ENCODE measurements at regions not wholly inside any gene's neighbourhood (a gene's known extent, or its start where the extent isn't known, plus 50 kb on each side); places are given as distances from the start of the nearest gene placed in this dataset.

DNA sequence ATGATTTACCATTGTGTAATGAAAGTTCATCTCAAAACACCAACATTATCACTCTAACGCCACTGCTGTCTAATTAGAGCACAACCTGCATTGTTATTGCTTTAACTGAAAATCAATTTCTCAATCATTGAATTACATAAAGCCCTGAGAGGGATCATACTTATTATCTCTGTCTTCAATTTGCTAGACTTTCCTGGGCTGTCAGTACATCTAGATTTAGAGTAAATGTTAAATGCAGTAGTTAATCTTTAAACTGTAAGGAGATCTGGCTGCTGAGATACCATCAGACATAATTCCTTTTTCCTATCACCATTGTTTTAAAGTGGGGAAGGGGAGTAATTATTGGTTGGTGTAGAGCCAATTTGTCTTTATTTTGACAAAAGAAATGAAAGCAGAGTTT is 1995.1 kb downstream of the MRPL39 start:
- Histone ChIP-seq H3K27me3 (ENCODE audit: control insufficient read depth in 2 of 2, insufficient read depth in 2 of 2, low read length in 2 of 2) (no peaks in the 10 kb centered on the region), H3K9me3 (replicated peaks; ENCODE audit: control insufficient read depth, insufficient read depth, low read length) (no peaks in the 10 kb centered on the region), H3K4me3 (replicated peaks in 1 of 3; ENCODE audit: insufficient read depth in 1 of 3, low read depth in 1 of 3, low read length in 3 of 3) (no peak overlapping the region), H3K9ac (replicated peaks; ENCODE audit: extremely low read depth, insufficient read depth, low read length) (no peak overlapping the region), H3K9me1 (replicated peaks; ENCODE audit: control insufficient read depth, extremely low read depth, insufficient read depth, low read length) (no peaks in the 10 kb centered on the region), H3K36me3 (ENCODE audit: control insufficient read depth in 2 of 2, extremely low read depth in 1 of 2, insufficient read depth in 2 of 2, low read length in 2 of 2) (no peaks in the 10 kb centered on the region), H3K27ac (ENCODE audit: insufficient read depth, low read depth, low read length) (no peak overlapping the region), H3K4me1 (ENCODE audit: control insufficient read depth, extremely low read depth, insufficient read depth, low read length) (no peaks in the 10 kb centered on the region), H4K20me1 (replicated peaks; ENCODE audit: control insufficient read depth, extremely low read depth, insufficient read depth, low read length) (no peaks in the 10 kb centered on the region), H3K4me2 (ENCODE audit: insufficient read depth, low read length) (no peak overlapping the region), H3K79me2 (ENCODE audit: control insufficient read depth, insufficient read depth, low read length) (no peaks in the 10 kb centered on the region), H2AFZ (ENCODE audit: low read depth, low read length) (no peak overlapping the region)
- TF ChIP-seq POLR2AphosphoS5 (IDR thresholded peaks at IDR 0.05; ENCODE audit: insufficient read depth, low read depth, low read length) = no peak
- TF ChIP-seq FOS (IDR thresholded peaks at IDR 0.05; ENCODE audit: borderline replicate concordance, insufficient read depth, low read length) = no peak
- TF ChIP-seq JUN (IDR thresholded peaks at IDR 0.05; ENCODE audit: borderline replicate concordance, insufficient read depth, insufficient read length, low read depth) = no peak
- TF ChIP-seq POLR2A (IDR thresholded peaks at IDR 0.05; ENCODE audit: low read depth, low read length) = no peak
- TF ChIP-seq MYC (IDR thresholded peaks at IDR 0.05; ENCODE audit: low read depth, low read length) = no peak
- no peak for TF ChIP-seq EZH2 (IDR thresholded peaks at IDR 0.05; ENCODE audit: borderline replicate concordance, low read depth, low read length, severe bottlenecking)
- no peak for TF ChIP-seq GATA2 (IDR thresholded peaks at IDR 0.05; ENCODE audit: insufficient read depth, insufficient read length, low read depth, low read length)
- TF ChIP-seq, protein P1, sequence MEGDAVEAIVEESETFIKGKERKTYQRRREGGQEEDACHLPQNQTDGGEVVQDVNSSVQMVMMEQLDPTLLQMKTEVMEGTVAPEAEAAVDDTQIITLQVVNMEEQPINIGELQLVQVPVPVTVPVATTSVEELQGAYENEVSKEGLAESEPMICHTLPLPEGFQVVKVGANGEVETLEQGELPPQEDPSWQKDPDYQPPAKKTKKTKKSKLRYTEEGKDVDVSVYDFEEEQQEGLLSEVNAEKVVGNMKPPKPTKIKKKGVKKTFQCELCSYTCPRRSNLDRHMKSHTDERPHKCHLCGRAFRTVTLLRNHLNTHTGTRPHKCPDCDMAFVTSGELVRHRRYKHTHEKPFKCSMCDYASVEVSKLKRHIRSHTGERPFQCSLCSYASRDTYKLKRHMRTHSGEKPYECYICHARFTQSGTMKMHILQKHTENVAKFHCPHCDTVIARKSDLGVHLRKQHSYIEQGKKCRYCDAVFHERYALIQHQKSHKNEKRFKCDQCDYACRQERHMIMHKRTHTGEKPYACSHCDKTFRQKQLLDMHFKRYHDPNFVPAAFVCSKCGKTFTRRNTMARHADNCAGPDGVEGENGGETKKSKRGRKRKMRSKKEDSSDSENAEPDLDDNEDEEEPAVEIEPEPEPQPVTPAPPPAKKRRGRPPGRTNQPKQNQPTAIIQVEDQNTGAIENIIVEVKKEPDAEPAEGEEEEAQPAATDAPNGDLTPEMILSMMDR (IDR thresholded peaks at IDR 0.05; ENCODE audit: extremely low read depth in 1 of 2, insufficient read depth in 1 of 2, low read depth in 1 of 2, low read length in 2 of 2) = no peak
- TF ChIP-seq, protein P2, sequence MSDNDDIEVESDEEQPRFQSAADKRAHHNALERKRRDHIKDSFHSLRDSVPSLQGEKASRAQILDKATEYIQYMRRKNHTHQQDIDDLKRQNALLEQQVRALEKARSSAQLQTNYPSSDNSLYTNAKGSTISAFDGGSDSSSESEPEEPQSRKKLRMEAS (IDR thresholded peaks at IDR 0.05; ENCODE audit: insufficient read depth, insufficient read length) = no peak
- ChIA-PET POLR2A (no interaction called here), CTCF (no interaction called here)
- intact Hi-C loops (cut with micrococcal nuclease) (no loop called here), dilution Hi-C loops (cut with MboI; ENCODE audit: extremely low pct_ligation_motif_present, low sequenced_read_pairs) (no loop called here)
- FAIRE-seq (no peak), DNase-seq (ENCODE audit: low read depth, low spot score) (no peak)
- no TSS peak for BruUV-seq (replicated peaks)

Measured in endothelial cell of umbilical vein (primary cell).